GM12891 (cell line): ENCODE measurements at regions not wholly inside any gene's neighbourhood (a gene's known extent, or its start where the extent isn't known, plus 50 kb on each side); places are given as distances from the start of the nearest gene placed in this dataset.

Source experiments
- DNase-seq: peaks from one replicate; pipeline ENCODE4 v3.0.0; 2011; ENCODE audit warnings: low spot score; ENCODE audit not compliant: insufficient read length
- FAIRE-seq: peaks from 2 replicates; lab custom pipeline; 2011; peaks lifted over from hg19 to GRCh38; lab: Jason Lieb, UNC
- PAX5 ChIP-seq: IDR thresholded peaks from 2 replicates; pipeline ENCODE4 v1.6.1; 2011; ENCODE audit warnings: low read length, moderate library complexity, mild to moderate bottlenecking; ENCODE audit not compliant: insufficient read depth, severe bottlenecking
- POLR2A ChIP-seq: IDR thresholded peaks from 2 replicates; pipeline ENCODE4 v1.6.1; 2011; ENCODE audit warnings: low read depth, low read length, control low read depth
- POLR2AphosphoS5 ChIP-seq: IDR thresholded peaks from 2 replicates; pipeline ENCODE4 v1.6.1; 2011; ENCODE audit warnings: low read depth, low read length, control low read depth
- POU2F2 ChIP-seq: IDR thresholded peaks from 2 replicates; pipeline ENCODE4 v1.6.1; 2011; ENCODE audit warnings: low read depth, mild to moderate bottlenecking, control low read depth, low read length, moderate library complexity
- SPI1 ChIP-seq: IDR thresholded peaks from 2 replicates; pipeline ENCODE4 v1.6.1; 2011; ENCODE audit warnings: low read depth, low read length, control low read depth
- TAF1 ChIP-seq: IDR thresholded peaks from 2 replicates; pipeline ENCODE4 v1.6.1; 2011; ENCODE audit warnings: low read depth, low read length, control low read depth

GRCh38 chr5:109943701-109944235 lies 254.0 kb downstream of the MAN2A1 start:
- FAIRE-seq, result no peak
- no peak for TF ChIP-seq SPI1

GRCh38 chr5:109944461-109944860 lies 254.7 kb downstream of the MAN2A1 start:
- no peak for FAIRE-seq
- no peak for TF ChIP-seq POU2F2
- no peak for TF ChIP-seq POLR2A
- TF ChIP-seq TAF1, result no peak
- TF ChIP-seq POLR2AphosphoS5, result no peak
- no peak for TF ChIP-seq PAX5
- no peak for TF ChIP-seq SPI1
- no peak for DNase-seq

More at GRCh38 chr5:109943701-109944235, 254.0 kb downstream of the MAN2A1 start:
- no peak for DNase-seq

- no peak for TF ChIP-seq TAF1
- TF ChIP-seq POU2F2, result no peak
- TF ChIP-seq POLR2A, result no peak
- no peak for TF ChIP-seq PAX5
- no peak for TF ChIP-seq SPI1
- FAIRE-seq (no peak), DNase-seq (no peak)
Measured at GRCh38 chr5:109945097-109945678, 255.5 kb downstream of the MAN2A1 start.

- TF ChIP-seq SPI1 (no peak), TAF1 (no peak), POU2F2 (no peak), POLR2AphosphoS5 (no peak), PAX5 (no peak), POLR2A (no peak)
- FAIRE-seq (no peak), DNase-seq (no peak)
Measured at GRCh38 chr5:109945723-109946480, 256.2 kb downstream of the MAN2A1 start.

GRCh38 chr5:109946610-109947009 lies 256.9 kb downstream of the MAN2A1 start:
- TF ChIP-seq POU2F2 (no peak), SPI1 (no peak), POLR2A (no peak), TAF1 (no peak), PAX5 (no peak), POLR2AphosphoS5 (no peak)
- no peak for FAIRE-seq
- DNase-seq, result no peak

GRCh38 chr5:109947667-109948066 lies 257.9 kb downstream of the MAN2A1 start:
- DNase-seq (no peak), FAIRE-seq (no peak)
- no peak for TF ChIP-seq POLR2A
- TF ChIP-seq SPI1, result no peak
- no peak for TF ChIP-seq POLR2AphosphoS5
- no peak for TF ChIP-seq TAF1
- TF ChIP-seq PAX5, result no peak

GRCh38 chr5:109950634-109951033 lies 260.9 kb downstream of the MAN2A1 start:
- TF ChIP-seq POLR2A (no peak), POU2F2 (no peak), PAX5 (no peak), POLR2AphosphoS5 (no peak), SPI1 (no peak), TAF1 (no peak)
- FAIRE-seq (no peak), DNase-seq (no peak)

GRCh38 chr5:109951348-109951747 lies 261.6 kb downstream of the MAN2A1 start:
- DNase-seq (no peak), FAIRE-seq (no peak)
- TF ChIP-seq POLR2AphosphoS5 (no peak), PAX5 (no peak), SPI1 (no peak)

GRCh38 chr5:109951758-109952157 lies 262.0 kb downstream of the MAN2A1 start:
- TF ChIP-seq SPI1, result no peak
- no peak for TF ChIP-seq PAX5
- FAIRE-seq (no peak), DNase-seq (no peak)

GRCh38 chr5:109953761-109954160 lies 264.0 kb downstream of the MAN2A1 start:
- FAIRE-seq (no peak), DNase-seq (no peak)
- TF ChIP-seq POLR2A, result no peak
- no peak for TF ChIP-seq TAF1
- no peak for TF ChIP-seq PAX5
- TF ChIP-seq POU2F2, result no peak
- TF ChIP-seq POLR2AphosphoS5, result no peak
- no peak for TF ChIP-seq SPI1

- no peak for DNase-seq
- FAIRE-seq, result no peak
- no peak for TF ChIP-seq PAX5
- TF ChIP-seq POLR2A, result no peak
- TF ChIP-seq TAF1, result no peak
- TF ChIP-seq SPI1, result no peak
- no peak for TF ChIP-seq POLR2AphosphoS5
- no peak for TF ChIP-seq POU2F2
Measured at GRCh38 chr5:109956884-109957283, 267.2 kb downstream of the MAN2A1 start.
